ENCODE measurements at regions not wholly inside any gene's neighbourhood (a gene's known extent, or its start where the extent isn't known, plus 50 kb on each side); places are given as distances from the start of the nearest gene placed in this dataset.
A peak's percentile ranks its signal among the peaks of the same experiment; 100 is the strongest.

DNA sequence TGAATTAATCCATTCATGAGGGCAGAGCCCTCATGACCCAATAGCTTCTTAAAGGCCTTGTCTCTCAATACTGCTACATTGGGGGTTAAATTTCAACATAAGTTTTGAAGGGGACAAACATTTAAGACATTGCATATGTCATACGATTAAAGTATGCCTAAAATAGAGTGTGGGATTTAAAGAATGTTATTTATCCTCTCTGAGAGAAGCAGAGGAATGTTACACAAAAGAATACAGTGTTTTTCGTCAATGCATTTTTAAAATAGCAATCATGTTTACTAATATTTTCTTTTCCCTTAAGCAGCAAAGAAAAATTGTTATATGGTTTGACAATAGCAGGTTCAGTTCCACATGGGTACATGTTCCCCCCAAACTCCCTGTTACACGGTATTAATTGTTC lies 363.1 kb downstream of the NUP35 start:
- no peaks in the 10 kb centered on the region for H3K36me3 ChIP-seq (ENCODE audit: low read depth)
- H3K9me3 ChIP-seq (ENCODE audit: severe bottlenecking), result no peaks in the 10 kb centered on the region
- no peak overlapping the region for H3K27ac ChIP-seq (ENCODE audit: poor library complexity, severe bottlenecking)
- no peaks in the 10 kb centered on the region for H3K4me1 ChIP-seq (ENCODE audit: insufficient read depth, poor library complexity, severe bottlenecking)
- DNase-seq (ENCODE audit: low spot score) (no peak), ATAC-seq (ENCODE audit: low read depth) (no peak)
- TF ChIP-seq, protein P1, sequence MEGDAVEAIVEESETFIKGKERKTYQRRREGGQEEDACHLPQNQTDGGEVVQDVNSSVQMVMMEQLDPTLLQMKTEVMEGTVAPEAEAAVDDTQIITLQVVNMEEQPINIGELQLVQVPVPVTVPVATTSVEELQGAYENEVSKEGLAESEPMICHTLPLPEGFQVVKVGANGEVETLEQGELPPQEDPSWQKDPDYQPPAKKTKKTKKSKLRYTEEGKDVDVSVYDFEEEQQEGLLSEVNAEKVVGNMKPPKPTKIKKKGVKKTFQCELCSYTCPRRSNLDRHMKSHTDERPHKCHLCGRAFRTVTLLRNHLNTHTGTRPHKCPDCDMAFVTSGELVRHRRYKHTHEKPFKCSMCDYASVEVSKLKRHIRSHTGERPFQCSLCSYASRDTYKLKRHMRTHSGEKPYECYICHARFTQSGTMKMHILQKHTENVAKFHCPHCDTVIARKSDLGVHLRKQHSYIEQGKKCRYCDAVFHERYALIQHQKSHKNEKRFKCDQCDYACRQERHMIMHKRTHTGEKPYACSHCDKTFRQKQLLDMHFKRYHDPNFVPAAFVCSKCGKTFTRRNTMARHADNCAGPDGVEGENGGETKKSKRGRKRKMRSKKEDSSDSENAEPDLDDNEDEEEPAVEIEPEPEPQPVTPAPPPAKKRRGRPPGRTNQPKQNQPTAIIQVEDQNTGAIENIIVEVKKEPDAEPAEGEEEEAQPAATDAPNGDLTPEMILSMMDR (IDR thresholded peaks at IDR 0.05; ENCODE audit: poor library complexity, severe bottlenecking), result no peak
- H3K4me3 ChIP-seq (ENCODE audit: severe bottlenecking), result no peak overlapping the region
- H3K27me3 ChIP-seq (ENCODE audit: insufficient read depth, poor library complexity, severe bottlenecking), result no peaks in the 10 kb centered on the region

DNA sequence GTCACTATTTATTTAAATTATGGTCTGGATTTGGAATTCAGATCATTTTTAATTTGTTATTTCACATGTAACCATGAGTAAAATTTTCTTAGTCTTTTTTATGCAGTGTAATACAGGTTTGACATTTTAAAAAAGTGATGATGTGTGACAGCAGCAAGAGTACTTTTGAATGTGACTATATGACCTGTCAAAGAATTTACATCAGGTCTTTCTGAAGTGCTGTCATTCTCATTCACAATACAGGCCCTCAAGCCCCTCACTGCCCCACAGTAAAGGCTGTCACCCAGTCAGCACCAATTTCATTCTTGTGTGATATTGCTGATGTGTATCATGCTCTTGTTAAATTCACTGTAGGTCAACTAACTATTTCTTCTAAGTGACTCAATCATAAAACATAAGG lies 364.2 kb downstream of the NUP35 start:
- Histone ChIP-seq H3K4me3 (ENCODE audit: severe bottlenecking) (no peak overlapping the region), H3K4me1 (ENCODE audit: insufficient read depth, poor library complexity, severe bottlenecking) (no peaks in the 10 kb centered on the region), H3K27ac (ENCODE audit: poor library complexity, severe bottlenecking) (no peak overlapping the region), H3K36me3 (ENCODE audit: low read depth) (no peaks in the 10 kb centered on the region), H3K27me3 (ENCODE audit: insufficient read depth, poor library complexity, severe bottlenecking) (no peaks in the 10 kb centered on the region), H3K9me3 (ENCODE audit: severe bottlenecking) (no peaks in the 10 kb centered on the region)
- TF ChIP-seq, protein P1 (IDR thresholded peaks at IDR 0.05; ENCODE audit: poor library complexity, severe bottlenecking), result no peak
- ATAC-seq (ENCODE audit: low read depth) (no peak), DNase-seq (ENCODE audit: low spot score) (no peak)

DNA sequence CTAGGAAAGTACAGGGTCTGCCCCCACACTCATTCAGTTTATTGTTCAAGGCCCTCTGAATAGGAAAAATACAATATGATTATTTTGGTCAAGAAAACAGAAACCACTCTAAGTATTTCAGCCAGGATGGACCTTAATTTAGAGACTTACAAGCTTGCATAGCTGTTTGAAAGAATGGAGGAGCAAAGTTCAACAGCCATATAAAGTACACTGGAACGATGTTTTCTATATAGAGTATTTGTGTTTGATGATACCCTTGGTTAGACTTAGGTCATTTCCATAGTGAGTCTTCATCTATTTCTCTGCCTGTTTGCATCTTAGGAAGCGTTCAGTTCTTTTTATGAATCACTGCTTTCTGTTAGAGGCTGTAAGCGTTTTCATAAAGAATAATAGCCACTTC lies 366.2 kb downstream of the NUP35 start:
- TF ChIP-seq, protein P1 (IDR thresholded peaks at IDR 0.05; ENCODE audit: poor library complexity, severe bottlenecking), result no peak
- Histone ChIP-seq H3K4me1 (ENCODE audit: insufficient read depth, poor library complexity, severe bottlenecking) (no peaks in the 10 kb centered on the region), H3K9me3 (ENCODE audit: severe bottlenecking) (no peaks in the 10 kb centered on the region)

DNA sequence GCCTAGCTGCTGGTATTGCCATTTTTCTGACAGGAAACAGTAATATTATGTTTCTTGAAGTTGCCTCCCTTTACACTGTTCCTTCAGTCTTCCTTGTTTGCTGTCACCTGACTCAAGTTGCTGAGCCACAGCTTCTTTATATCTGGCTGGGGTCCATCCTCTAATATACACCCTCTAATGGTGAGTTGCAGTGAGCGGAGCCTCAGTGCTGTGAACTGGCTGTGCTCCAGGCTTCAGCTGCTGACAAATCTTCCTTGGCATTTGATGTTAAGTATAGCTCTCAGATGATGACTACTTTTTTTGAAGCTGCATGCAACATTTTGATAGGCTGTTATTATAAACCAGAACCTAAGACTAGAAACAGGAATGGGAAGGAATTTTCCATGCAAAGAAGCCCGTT lies 366.7 kb downstream of the NUP35 start:
- ATAC-seq (ENCODE audit: low read depth), result 0 out of 3 replicates have a peak, but pooled peaks have one; percentile 29

More for the DNA sequence above, 366.2 kb downstream of the NUP35 start:
- Histone ChIP-seq H3K27ac (ENCODE audit: poor library complexity, severe bottlenecking) (no peak overlapping the region), H3K4me3 (ENCODE audit: severe bottlenecking) (no peak overlapping the region), H3K36me3 (ENCODE audit: low read depth) (no peaks in the 10 kb centered on the region), H3K27me3 (ENCODE audit: insufficient read depth, poor library complexity, severe bottlenecking) (no peaks in the 10 kb centered on the region)
- no peak for ATAC-seq (ENCODE audit: low read depth)
- no peak for DNase-seq (ENCODE audit: low spot score)

DNA sequence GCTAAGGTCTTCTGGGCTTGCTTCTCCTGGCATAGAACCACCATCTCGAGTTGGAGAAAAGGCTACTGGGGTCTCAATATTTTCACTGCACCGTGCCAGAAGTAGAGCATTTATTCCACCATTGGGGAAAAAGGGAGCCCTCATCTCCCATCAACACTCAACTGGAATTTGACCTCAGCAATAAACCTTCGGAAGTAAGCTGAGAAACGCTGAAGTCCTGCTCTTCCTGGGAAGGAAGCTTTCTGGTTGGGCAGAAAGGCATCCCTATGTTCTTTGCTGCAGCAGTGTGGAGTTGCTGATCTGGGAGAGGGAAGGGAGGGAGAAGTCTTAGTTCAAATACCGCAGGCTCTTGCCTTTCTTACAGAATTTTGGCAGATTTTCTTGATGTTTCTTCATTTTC lies 368.8 kb downstream of the NUP35 start:
- Histone ChIP-seq H3K36me3 (ENCODE audit: low read depth) (no peaks in the 10 kb centered on the region), H3K9me3 (ENCODE audit: severe bottlenecking) (no peaks in the 10 kb centered on the region), H3K27ac (ENCODE audit: poor library complexity, severe bottlenecking) (no peak overlapping the region), H3K4me3 (ENCODE audit: severe bottlenecking) (no peak overlapping the region), H3K27me3 (ENCODE audit: insufficient read depth, poor library complexity, severe bottlenecking) (no peaks in the 10 kb centered on the region), H3K4me1 (ENCODE audit: insufficient read depth, poor library complexity, severe bottlenecking) (no peaks in the 10 kb centered on the region)
- ATAC-seq (ENCODE audit: low read depth) (no peak), DNase-seq (ENCODE audit: low spot score) (no peak)
- TF ChIP-seq, protein P1 (IDR thresholded peaks at IDR 0.05; ENCODE audit: poor library complexity, severe bottlenecking), result no peak

More for the DNA sequence above, 366.7 kb downstream of the NUP35 start:
- DNase-seq (ENCODE audit: low spot score), result no peak
- Histone ChIP-seq H3K27me3 (ENCODE audit: insufficient read depth, poor library complexity, severe bottlenecking) (no peaks in the 10 kb centered on the region), H3K36me3 (ENCODE audit: low read depth) (no peaks in the 10 kb centered on the region), H3K27ac (ENCODE audit: poor library complexity, severe bottlenecking) (no peak overlapping the region), H3K4me3 (ENCODE audit: severe bottlenecking) (no peak overlapping the region), H3K4me1 (ENCODE audit: insufficient read depth, poor library complexity, severe bottlenecking) (no peaks in the 10 kb centered on the region), H3K9me3 (ENCODE audit: severe bottlenecking) (no peaks in the 10 kb centered on the region)
- TF ChIP-seq, protein P1 (IDR thresholded peaks at IDR 0.05; ENCODE audit: poor library complexity, severe bottlenecking), result no peak
